ENCODE measurements at regions not wholly inside any gene's neighbourhood (a gene's known extent, or its start where the extent isn't known, plus 50 kb on each side); places are given as distances from the start of the nearest gene placed in this dataset.
"Not testable (repeated sequence)": the region's sequence is repeated elsewhere in the genome, so short reads cannot be mapped to it uniquely, and the experiment has no call there.

GRCh38 chr7:79548727-79549126 lies 95.3 kb upstream of the MAGI2 start:
- ATAC-seq (ENCODE audit: poor library complexity) (no peak), DNase-seq (no peak)
- intact Hi-C loops (cut with DNase I), result no loop called here

GRCh38 chr7:79547132-79547531 lies 93.7 kb upstream of the MAGI2 start:
- ATAC-seq (ENCODE audit: poor library complexity) (no peak), DNase-seq (no peak)
- intact Hi-C loops (cut with DNase I), result no loop called here

DNA sequence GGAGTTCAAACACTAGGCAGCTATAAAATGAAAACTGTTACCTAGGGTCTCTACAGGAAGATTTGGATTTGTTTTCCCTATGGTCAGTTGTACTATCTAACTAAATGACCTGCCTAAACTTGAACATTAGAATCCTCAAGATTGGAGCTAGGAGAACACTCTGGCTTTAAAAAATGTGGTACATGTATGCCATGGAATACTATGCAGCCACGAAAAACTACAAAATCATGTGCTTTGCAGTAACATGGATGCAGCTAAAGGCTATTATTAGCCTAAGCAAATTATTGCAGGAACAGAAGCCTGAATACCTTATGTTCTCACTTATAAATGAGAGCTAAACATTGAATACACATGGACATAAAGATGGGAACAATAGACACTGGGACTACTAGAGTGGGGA lies 87.1 kb upstream of the MAGI2 start:
- no peak for DNase-seq
- intact Hi-C loops (cut with DNase I), result no loop called here
- ATAC-seq (ENCODE audit: poor library complexity), result no peak

- DNase-seq, result no peak
- intact Hi-C loops (cut with DNase I), result no loop called here
- no peak for ATAC-seq (ENCODE audit: poor library complexity)
Observed at GRCh38 chr7:79534128-79534527, 80.7 kb upstream of the MAGI2 start.

DNA sequence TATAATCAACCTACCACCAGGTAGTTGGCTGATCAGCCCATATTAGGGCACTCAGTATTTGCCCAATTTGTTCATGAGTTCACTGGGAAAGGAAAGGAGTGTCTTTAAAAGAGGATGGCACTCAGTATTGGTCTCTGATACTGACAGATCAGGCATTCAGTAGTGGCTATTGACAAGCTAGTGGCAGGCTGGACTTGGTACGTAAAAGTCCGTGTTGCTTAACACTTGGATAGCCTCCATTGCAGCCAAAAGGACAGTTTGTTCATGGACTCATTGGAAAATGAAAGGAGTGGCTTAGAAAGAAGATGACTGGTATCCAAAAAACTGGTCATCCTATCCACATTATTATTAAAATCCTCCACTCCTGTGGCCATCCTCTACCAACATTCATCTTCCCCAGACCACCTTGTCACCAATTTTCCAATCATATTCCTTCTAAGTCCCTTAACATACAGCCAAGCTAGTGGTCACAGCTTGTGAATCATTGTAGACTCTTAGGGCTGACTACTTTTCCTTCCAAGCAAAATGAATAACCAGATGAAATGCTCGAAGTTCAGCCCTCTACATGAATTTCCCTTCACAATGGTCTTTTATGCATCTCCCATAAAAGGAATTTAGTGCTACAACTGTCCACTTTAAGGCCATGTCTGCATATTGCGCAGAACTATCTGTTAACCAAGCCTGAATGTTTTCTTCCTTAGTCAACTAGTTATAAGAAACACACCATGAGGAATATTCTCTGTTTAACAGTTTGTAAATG lies 78.6 kb upstream of the MAGI2 start:
- no peak for DNase-seq
- ATAC-seq (ENCODE audit: poor library complexity), result no peak
- intact Hi-C loops (cut with DNase I), result no loop called here

GRCh38 chr7:79531116-79531515 lies 77.6 kb upstream of the MAGI2 start:
- no peak for DNase-seq
- no peak for ATAC-seq (ENCODE audit: poor library complexity)
- intact Hi-C loops (cut with DNase I), result no loop called here

GRCh38 chr7:79529881-79530235 lies 76.4 kb upstream of the MAGI2 start:
- intact Hi-C loops (cut with DNase I), result no loop called here
- DNase-seq (no peak), ATAC-seq (ENCODE audit: poor library complexity) (no peak)

- intact Hi-C loops (cut with DNase I), result no loop called here
- DNase-seq (no peak), ATAC-seq (ENCODE audit: poor library complexity) (no peak)
Observed at GRCh38 chr7:79529214-79529880, 75.9 kb upstream of the MAGI2 start.

DNA sequence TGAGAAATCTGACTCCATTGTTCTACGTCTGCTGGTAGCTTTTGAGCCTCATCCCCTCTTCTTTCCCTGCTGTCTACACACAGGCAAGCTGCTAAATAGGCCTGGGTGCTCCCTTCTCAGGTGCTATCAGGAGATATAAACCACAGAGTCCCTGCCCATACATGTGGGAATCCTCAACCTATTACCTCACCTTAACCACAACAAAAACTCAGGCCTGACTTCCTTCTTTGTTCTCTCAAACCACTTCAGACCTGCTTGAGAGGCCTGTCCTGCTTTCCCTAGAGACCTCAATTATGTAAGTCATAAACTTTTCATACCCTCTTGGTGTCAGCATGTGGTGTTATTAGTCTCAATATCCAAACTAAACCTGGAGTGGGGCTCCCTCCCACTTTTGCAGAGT lies 75.0 kb upstream of the MAGI2 start:
- intact Hi-C loops (cut with DNase I), result no loop called here
- no peak for ATAC-seq (ENCODE audit: poor library complexity)
- no peak for DNase-seq

- ATAC-seq (ENCODE audit: poor library complexity), result no peak
- intact Hi-C loops (cut with DNase I), result no loop called here
Observed at GRCh38 chr7:79524048-79524447, 70.6 kb upstream of the MAGI2 start.

DNA sequence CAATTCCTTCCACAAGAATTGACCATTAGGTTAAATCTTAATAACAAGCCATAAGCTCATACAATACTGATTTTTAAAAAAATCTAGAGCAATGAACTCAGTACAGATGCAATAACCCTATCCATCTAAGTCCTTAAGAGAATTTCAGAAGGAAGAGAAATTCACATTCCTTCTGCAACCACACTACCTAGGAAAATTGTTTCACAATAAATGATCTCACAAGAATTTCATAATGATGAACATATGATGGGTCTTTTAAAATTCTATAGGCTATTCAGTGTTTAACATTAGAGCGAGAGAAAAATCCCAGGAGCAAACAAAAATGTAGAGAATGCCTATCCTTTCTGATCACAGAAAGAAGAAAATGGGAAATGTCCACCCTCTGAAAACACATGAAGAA lies 70.0 kb upstream of the MAGI2 start:
- DNase-seq (no peak), ATAC-seq (ENCODE audit: poor library complexity) (no peak)
- intact Hi-C loops (cut with DNase I), result no loop called here

More at GRCh38 chr7:79524048-79524447, 70.6 kb upstream of the MAGI2 start:
- DNase-seq, result no peak

- no peak for ATAC-seq (ENCODE audit: poor library complexity)
- no peak for DNase-seq
- intact Hi-C loops (cut with DNase I), result no loop called here
Observed at GRCh38 chr7:79520543-79520942, 67.1 kb upstream of the MAGI2 start.

DNA sequence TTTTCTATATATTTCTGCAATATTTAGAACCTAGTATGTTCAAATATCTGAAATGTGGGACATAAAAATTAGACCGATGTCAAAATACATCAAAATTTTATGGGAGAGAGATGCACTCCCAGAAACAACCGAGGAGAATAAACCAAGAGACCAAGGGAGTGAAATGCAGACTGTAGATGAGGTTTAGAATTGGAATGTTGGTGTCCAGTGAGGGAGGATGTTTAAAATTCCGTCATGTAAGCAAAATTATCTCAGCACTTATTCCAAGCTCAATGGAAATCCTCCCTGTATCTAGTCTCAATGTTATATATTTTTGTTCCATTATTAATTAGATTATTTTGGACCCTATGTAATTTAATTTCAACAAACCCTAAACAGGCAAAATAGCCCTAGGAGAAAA lies 61.9 kb upstream of the MAGI2 start:
- no peak for ATAC-seq (ENCODE audit: poor library complexity)
- intact Hi-C loops (cut with DNase I), result no loop called here
- no peak for DNase-seq

GRCh38 chr7:79513261-79513660 lies 59.8 kb upstream of the MAGI2 start:
- intact Hi-C loops (cut with DNase I), result no loop called here
- DNase-seq (no peak), ATAC-seq (ENCODE audit: poor library complexity) (no peak)

DNA sequence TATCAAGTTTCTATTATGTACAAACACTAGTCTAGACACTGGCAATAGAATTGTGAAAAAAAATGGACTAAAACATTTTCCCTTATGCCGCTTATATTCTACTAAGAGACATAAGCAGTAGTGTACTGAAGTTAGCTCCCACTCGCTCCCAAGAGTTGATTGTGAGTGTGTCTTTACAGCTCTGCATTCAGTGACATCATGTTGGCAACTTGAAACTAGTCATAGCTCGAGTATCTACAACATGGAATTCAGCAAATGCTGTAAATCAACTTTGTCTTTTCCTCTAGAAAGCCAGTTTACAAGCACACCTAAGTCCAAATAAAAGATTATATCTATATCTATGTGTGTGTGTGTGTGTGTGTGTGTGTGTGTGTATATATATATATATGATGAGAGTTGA lies 58.8 kb upstream of the MAGI2 start:
- DNase-seq (no peak), ATAC-seq (ENCODE audit: poor library complexity) (no peak)
- intact Hi-C loops (cut with DNase I), result no loop called here

DNA sequence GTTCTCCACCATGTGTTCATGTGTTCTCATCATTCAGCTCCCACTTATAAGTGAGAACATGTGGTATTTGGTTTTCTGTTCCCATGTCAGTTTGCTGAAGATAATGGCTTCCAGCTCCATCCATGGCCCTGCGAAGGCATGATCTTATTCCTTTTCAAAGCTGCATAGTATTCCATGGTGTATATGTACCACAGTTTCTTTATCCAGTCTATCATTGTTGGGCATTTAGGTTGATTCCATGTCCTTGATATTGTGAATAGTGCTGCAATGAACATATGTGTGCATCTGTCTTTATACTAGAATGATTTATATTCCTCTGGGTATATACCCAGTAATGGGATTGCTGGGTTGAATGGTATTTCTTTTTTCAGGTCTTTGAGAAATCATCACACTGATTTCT lies 57.6 kb upstream of the MAGI2 start:
- ATAC-seq (ENCODE audit: poor library complexity); intact Hi-C loops (cut with DNase I); DNase-seq: not testable (repeated sequence)

- ATAC-seq (ENCODE audit: poor library complexity) (no peak), DNase-seq (no peak)
- intact Hi-C loops (cut with DNase I), result no loop called here
Observed at GRCh38 chr7:79507131-79507530, 53.7 kb upstream of the MAGI2 start.

DNA sequence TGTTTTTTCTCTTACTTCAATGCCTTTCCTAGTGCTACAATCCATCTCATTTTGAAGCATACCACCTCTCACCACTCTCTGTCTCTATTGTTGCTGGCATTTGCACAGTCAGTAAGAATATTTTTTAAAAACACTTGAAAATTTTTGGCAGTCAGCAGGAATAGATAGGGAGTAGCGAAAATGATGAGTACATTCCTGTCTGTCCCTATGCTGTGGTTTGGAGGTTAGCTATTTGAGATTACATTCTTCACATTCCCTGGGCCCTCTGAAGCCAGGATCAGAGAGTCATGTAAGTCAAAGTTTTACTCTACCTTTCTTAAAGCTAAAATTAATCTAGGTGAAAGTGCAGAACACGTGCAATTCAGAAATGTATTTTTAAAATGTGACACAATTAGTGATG lies 53.0 kb upstream of the MAGI2 start:
- DNase-seq, result no peak
- intact Hi-C loops (cut with DNase I), result no loop called here
- peak; percentile 74 for ATAC-seq (ENCODE audit: poor library complexity)

GRCh38 chr7:79504607-79505389 lies 51.3 kb upstream of the MAGI2 start:
- ATAC-seq (ENCODE audit: poor library complexity), result peak; percentile 57

More at GRCh38 chr7:79504607-79505389, 51.3 kb upstream of the MAGI2 start:
- intact Hi-C loops (cut with DNase I), result no loop called here
- DNase-seq, result no peak

All from Right ventricle myocardium superior (tissue), 1 donor.